ENCODE measurements at regions not wholly inside any gene's neighbourhood (a gene's known extent, or its start where the extent isn't known, plus 50 kb on each side); places are given as distances from the start of the nearest gene placed in this dataset.

GRCh38 chr17:63193827-63194226, 227.8 kb downstream of the TANC2 start:
- no peaks in the 10 kb centered on the region for H3K4me1 ChIP-seq
- peaks cover 0 to 5% (median 2%) of the 10 kb centered on the region in 4 donors for H3K36me3 ChIP-seq
- TF ChIP-seq CTCF (IDR thresholded peaks at IDR 0.05) (no peak), POLR2AphosphoS5 (IDR thresholded peaks at IDR 0.05) (no peak), EP300 (IDR thresholded peaks at IDR 0.05) (no peak), POLR2A (IDR thresholded peaks at IDR 0.05) (no peak)
- H3K27ac ChIP-seq, result no peak overlapping the region
- no peak overlapping the region for H3K4me3 ChIP-seq
- DNase-seq, result no peak
- no peaks in the 10 kb centered on the region for H3K9me3 ChIP-seq
- H3K27me3 ChIP-seq, result no peaks in the 10 kb centered on the region
- 76 to 81% methylated on average over 1 of the region's 1 CpG for WGBS, 2 donors
- ATAC-seq (ENCODE audit: low FRiP score in 2 of 2), result no peak

GRCh38 chr17:63196772-63197335, 230.8 kb downstream of the TANC2 start:
- Histone ChIP-seq H3K36me3 (peaks cover 0 to 5% (median 2%) of the 10 kb centered on the region in 4 donors), H3K27me3 (no peaks in the 10 kb centered on the region), H3K27ac (no peak overlapping the region), H3K4me3 (no peak overlapping the region), H3K4me1 (no peaks in the 10 kb centered on the region), H3K9me3 (no peaks in the 10 kb centered on the region)
- ATAC-seq (ENCODE audit: low FRiP score in 2 of 2) (no peak), DNase-seq (no peak)
- TF ChIP-seq POLR2AphosphoS5 (IDR thresholded peaks at IDR 0.05) (no peak), POLR2A (IDR thresholded peaks at IDR 0.05) (no peak), EP300 (IDR thresholded peaks at IDR 0.05) (no peak), CTCF (IDR thresholded peaks at IDR 0.05) (no peak)
- 49 to 58% methylated on average over 1 of the region's 1 CpG for WGBS, 2 donors

- Histone ChIP-seq H3K27me3 (no peaks in the 10 kb centered on the region), H3K4me3 (no peak overlapping the region), H3K27ac (no peak overlapping the region), H3K36me3 (no peaks in the 10 kb centered on the region), H3K9me3 (peaks cover 3 to 7% (median 5%) of the 10 kb centered on the region in 4 donors), H3K4me1 (no peaks in the 10 kb centered on the region)
- TF ChIP-seq POLR2AphosphoS5 (IDR thresholded peaks at IDR 0.05), result no peak
- no peak for TF ChIP-seq POLR2A (IDR thresholded peaks at IDR 0.05)
- 94 to 97% methylated on average over 2 of the region's 2 CpGs for WGBS, 2 donors
- DNase-seq (no peak), ATAC-seq (ENCODE audit: low FRiP score in 2 of 2) (no peak)
Observed at GRCh38 chr17:63203652-63204051, 237.6 kb downstream of the TANC2 start.

- 64 to 83% methylated on average over 1 of the region's 1 CpG for WGBS, 2 donors
- ATAC-seq (ENCODE audit: low FRiP score in 2 of 2) (peak in 1 of 2 donors; percentile 58), DNase-seq (no peak)
- Histone ChIP-seq H3K27me3 (no peaks in the 10 kb centered on the region), H3K27ac (no peak overlapping the region), H3K36me3 (no peaks in the 10 kb centered on the region), H3K9me3 (no peaks in the 10 kb centered on the region), H3K4me1 (no peaks in the 10 kb centered on the region), H3K4me3 (no peak overlapping the region)
- TF ChIP-seq POLR2AphosphoS5 (IDR thresholded peaks at IDR 0.05) (no peak), CTCF (IDR thresholded peaks at IDR 0.05) (no peak), POLR2A (IDR thresholded peaks at IDR 0.05) (no peak), EP300 (IDR thresholded peaks at IDR 0.05) (no peak)
Observed at GRCh38 chr17:63221939-63222338, 224.2 kb downstream of the CYB561 start.

- Histone ChIP-seq H3K27me3 (no peaks in the 10 kb centered on the region), H3K4me1 (no peaks in the 10 kb centered on the region), H3K27ac (no peak overlapping the region), H3K9me3 (no peaks in the 10 kb centered on the region), H3K4me3 (no peak overlapping the region), H3K36me3 (no peaks in the 10 kb centered on the region)
- 95 to 96% methylated on average over 1 of the region's 1 CpG for WGBS, 2 donors
- DNase-seq (no peak), ATAC-seq (ENCODE audit: low FRiP score in 2 of 2) (no peak)
- TF ChIP-seq POLR2AphosphoS5 (IDR thresholded peaks at IDR 0.05) (no peak), EP300 (IDR thresholded peaks at IDR 0.05) (no peak), POLR2A (IDR thresholded peaks at IDR 0.05) (no peak), CTCF (IDR thresholded peaks at IDR 0.05) (no peak)
Observed at GRCh38 chr17:63222655-63223054, 223.5 kb downstream of the CYB561 start.
